RKO (cell line): ENCODE measurements at regions not wholly inside any gene's neighbourhood (a gene's known extent, or its start where the extent isn't known, plus 50 kb on each side); places are given as distances from the start of the nearest gene placed in this dataset.
A peak's percentile ranks its signal among the peaks of the same experiment; 100 is the strongest.
"Not testable (repeated sequence)": the region's sequence is repeated elsewhere in the genome, so short reads cannot be mapped to it uniquely, and the experiment has no call there.

ENCODE experiments used
- DNase-seq: peaks from one replicate; pipeline ENCODE4 v3.0.0-alpha.2; 2016; ENCODE audit warnings: low spot score

DNA sequence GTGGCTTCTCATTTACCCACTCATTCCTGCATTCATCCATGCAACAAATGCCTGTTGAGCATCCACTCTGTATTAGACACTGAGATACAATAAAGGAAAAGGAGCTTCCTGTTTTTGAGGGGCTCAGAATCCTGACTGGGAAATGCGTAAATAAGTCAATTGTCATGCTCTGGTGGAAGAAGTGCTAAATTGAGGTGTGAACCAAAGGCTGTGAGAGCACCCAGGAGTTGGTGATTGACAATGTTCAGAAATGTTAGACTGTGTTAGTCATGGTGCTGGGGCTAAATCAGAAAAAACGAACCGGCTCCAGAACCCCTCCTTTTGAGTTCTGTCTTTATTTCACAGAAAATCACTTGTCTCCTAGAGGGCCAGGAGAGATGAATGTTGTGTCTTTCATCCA, 558.6 kb upstream of the SGCD start:
- no peak for DNase-seq

DNA sequence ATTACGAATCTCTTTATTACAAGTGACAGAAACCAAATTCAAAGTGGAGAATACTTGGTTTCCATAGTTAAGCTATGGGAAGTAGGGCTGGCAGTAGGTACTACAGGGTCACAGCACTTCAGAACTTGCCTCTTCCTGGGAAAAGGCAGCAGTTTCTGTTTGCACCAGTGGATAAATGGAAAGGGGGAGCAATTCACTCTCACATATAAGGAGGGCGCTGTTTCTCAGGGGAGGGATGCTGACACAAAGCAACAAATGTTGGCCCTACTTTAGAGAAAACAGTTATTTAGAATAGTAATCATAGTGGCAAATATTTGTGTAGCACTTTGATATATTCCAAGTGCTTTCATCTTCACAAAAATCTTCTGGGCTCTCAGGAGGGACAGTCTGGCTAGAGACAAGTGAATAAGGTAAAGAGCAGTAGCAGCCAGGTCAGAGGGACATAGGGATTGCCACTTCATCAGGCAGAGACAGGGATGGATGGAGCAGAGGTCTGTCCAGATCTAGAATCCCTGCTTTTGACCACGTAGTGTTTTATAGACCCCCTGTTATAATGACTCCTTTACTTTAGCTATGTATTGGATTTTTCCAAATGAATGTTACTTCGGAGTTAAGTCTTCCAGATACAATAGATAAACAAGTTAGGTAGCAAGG, 554.8 kb upstream of the SGCD start:
- no peak for DNase-seq

DNA sequence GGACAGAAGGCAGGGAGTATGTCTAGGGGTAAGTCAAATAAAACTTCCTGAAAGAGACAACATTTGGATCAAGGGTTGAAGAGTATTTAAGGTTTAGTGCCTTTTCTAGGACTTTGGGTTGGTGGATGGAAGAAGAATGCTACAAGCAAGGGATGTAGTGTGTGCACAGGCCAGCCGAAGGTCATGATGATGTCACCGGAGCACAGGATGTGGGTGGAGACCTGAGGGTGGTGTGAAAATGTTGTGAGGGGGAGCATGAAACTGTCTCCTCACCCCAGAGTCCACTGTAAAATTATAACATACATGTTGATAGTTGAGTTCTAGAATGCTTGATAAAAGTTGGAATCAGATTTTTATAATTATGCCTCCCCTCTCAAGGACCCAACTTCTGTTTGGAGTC, 553.3 kb upstream of the SGCD start:
- no peak for DNase-seq

DNA sequence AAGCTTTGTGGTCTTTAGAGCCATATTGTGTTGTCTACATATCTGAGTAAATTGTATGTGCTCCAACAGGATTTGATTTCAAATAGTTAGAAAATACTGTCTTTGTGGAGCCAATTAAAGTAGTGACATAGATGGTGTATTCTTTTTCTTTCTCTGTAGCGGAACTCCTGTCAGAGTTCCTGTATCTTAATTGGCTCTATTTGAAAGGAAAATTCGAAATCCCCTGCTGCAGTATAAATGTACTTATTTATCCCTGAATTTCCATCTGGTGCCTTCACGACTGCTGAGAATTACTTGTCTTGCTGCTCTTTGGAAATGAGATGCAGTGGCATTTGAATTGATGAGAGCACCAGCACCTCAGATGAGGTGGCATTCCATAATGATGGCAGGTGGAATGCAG, 546.7 kb upstream of the SGCD start:
- no peak for DNase-seq

DNA sequence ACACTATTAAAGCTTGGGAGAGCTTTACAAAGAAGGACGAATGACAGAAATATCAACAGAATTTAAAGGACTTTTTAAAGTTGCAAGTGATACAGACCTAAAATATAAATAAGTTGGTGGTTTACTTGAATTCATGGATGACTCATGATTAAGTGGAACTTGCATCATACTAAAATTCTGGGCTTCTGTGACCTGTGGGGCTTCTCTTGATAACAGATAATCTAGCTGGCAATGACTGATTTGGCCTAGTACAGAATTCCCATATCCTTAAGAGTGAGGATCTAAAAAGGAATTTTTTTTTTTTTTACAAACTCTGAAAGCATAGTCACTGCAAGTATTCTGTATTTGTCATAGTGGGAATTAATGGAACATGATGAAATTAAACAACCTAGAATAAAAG, 543.7 kb upstream of the SGCD start:
- no peak for DNase-seq

DNA sequence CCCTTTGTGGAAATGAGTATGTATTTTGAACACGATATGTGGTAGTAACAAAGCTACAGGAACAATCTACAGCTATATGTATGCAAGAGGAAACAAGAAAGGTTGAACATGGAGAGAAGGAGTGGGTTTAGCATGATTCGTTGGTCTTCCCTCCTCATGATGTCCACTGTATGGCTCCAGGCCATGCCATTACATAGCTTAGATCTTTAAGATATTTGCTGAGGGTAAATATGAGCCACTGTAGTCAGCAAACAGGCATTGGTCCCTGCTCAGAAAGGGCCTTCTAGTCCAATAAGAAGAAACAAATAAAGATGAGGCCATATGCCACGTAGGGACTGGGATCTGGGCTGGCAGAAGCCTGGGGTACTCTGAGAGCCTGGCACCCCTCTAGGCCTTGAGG, 543.2 kb upstream of the SGCD start:
- no peak for DNase-seq

DNA sequence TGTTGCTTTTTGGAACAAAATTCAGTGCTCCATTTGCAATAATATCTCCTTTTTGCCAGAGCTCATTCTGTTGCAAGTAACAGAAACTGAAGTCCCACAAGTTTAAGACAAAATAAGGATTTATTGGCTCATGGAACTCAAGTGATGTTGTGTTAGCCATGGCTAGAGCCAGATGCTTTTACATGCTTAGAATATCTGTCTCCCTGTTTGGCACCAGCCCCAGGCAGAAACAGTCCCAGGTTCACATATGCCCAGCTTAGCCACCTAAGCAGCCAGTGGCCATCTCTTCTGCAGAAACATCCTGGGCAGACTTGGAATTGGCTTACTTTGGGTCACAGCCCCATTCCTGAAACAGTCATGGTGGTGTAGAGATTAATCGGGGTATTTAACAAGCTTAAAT, 540.9 kb upstream of the SGCD start:
- no peak for DNase-seq

DNA sequence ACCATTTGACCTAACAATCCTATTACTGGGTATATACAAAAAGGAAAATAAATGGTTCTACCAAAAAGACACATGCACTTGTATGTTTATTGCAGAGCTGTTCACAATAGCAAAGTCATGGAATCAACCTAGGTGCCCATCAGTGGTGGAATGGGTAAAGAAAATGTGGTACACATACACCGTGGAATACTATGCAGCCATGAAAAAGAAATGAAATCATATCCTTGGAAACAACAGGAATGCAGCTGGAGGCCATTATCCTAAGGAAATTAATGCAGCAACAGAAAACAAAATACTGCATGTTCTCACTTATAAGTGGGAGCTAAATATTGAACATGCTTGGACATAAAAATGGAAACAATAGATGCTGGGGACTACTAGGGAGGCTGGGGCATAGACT, 534.1 kb upstream of the SGCD start:
- DNase-seq, result no peak

DNA sequence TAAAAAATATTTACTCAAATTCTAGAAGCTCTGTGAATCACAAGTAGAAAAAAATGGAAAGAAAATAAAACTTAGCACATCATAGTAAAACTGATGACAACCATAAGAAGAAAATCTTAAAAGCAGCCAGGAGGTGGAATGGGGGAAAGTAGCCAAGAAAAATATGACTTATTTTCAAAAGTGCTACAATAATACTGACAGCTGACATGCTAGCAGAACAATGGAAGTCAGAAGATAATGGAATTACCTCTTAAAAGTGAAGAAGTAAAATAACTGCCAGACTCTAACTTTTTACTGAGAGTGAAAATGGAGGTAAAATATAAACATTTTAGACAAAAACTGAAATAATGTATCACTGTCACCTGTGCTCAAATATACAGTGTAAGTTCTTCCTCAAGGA, 532.2 kb upstream of the SGCD start:
- peak; percentile 26 for DNase-seq

DNA sequence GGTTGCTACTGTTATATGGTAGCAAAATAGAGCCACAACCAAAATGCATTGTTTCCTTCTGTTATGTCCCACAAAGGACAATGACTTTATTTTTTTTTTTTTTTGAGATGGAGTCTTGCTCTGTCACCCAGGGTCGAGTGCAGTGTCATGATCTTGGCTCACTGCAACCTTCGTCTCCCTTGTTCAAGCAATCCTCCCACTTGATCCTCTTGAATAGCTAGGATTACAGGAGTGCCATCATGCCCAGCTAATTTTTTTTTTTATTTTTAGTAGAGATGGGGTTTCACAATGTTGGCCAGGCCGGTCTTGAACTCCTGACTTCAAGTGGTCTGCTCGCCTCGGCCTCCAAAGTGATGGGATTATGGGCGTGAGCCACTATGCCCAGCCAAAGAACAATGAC, 527.7 kb upstream of the SGCD start:
- DNase-seq, result no peak

DNA sequence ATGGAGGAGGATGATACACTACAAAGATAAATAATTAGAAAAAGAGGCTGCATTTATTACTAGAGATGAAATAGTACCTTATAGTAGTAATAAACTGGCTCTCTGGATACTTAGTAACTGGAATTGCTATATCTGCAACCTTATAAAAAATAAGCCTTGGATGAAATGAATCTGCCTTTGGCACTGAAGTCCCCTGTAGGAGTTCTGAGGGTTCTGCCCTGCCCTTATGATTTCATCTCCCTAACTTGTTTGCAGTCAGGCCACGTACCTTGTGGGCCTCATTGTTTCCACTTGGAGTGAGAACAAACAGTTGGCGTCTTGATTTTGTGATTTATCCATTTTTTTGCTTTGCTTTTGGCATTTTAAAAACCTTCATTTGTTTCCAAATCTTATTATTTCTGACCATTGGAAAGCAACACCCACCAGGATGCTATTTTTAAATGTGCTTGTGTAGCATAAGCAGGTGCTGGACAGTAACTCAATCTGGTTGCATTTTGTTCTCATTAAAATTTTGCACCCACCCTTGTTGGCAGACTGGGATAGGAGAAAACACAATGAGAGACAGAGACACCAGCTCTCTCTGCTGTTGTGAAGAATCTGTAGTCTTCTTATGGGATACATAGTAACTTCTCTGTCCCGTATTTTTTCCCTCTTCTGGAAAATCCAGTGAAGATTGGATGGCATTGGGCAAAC, 518.9 kb upstream of the SGCD start:
- no peak for DNase-seq

DNA sequence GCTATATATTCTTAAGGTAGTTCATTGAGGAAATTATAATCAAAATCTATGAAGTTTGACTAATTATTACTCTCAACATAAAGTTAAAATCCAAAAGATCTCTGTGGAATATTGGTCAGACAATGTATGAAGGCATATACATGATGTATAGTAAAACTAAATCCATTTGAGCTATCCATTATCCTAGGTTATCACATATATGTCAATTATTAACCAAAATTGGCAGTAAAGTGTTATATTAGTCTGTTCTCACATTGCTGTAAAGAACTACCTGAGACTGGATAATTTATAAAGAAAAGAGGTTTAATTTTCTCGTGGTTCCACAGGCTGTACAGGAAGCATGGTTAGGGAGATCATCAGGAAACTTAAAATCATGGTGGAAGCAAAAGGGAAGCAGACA, 511.7 kb upstream of the SGCD start:
- DNase-seq, result no peak

DNA sequence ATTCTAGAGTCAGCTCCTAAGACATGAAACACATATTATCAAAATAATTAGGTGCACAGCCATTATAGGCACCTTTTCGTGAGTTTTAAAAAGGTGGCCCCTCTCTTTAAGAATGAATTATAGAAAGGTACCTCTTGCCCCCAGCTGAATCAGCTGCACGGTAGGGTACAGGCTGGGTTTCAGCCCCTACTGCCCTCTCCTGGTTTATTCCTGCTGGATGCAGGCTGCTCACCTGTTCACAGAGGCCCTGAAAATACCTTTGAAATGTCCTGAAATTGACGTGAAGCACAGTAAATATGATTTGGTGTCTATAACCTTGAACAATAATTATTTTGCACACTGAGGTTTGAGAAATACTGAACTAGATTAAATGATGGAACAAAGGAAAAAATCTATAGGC, 504.8 kb upstream of the SGCD start:
- no peak for DNase-seq

DNA sequence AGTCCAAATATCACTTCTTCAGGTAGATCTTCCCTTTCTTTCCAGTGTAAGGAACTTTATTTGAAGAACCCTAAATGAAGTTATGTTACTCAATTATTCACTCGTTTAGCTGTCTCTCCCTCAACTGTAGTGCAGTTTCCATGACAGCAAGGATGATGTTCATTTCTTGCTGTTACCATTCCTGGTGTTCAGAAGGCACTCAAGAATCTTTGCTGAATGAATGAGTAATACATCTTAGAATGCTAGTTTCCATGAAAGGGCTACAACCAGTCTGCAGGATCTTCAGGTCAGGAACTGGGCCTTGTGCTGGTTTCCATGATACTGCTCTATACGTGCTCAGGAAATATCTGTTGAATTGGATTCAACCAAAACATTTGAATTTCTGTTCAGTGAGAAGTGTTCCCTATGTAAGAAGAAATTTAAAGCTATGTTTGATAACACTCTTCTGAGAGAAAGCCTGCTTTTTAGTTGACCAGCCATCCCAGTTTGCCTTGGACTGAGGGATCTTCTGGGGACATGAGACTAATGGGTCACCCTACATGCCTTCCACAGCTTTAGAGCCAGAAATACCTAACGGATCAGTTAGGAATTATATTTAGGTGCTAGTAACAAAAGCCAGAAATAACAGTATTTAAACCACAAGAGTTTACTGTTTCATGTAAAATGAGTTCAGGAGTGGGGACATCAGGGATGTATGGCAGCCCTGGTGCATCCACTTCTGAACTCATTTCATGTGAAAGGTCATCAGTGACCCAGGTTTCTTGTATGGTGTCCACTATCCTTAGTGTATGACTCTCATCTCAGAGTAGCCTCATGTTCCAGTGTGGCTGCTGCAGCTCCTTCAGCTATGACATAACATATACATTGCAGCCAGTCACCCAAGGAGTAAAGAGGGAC, 500.1 kb upstream of the SGCD start:
- DNase-seq, result no peak

DNA sequence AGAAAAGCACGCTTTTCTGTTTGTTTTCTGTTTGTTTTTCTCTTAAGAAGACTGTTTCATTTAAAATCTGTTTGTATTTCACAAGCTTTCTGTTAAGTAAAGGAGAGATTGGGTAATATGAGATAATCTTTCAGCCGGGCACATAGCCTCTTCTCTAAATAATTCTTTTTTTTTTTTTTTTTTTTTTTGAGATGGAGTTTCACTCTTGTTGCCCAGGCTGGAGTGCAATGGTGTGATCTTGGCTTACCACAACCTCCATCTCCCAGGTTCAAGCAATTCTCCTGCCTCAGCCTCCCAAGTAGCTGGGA, 499.5 kb upstream of the SGCD start:
- not testable (repeated sequence) for DNase-seq

DNA sequence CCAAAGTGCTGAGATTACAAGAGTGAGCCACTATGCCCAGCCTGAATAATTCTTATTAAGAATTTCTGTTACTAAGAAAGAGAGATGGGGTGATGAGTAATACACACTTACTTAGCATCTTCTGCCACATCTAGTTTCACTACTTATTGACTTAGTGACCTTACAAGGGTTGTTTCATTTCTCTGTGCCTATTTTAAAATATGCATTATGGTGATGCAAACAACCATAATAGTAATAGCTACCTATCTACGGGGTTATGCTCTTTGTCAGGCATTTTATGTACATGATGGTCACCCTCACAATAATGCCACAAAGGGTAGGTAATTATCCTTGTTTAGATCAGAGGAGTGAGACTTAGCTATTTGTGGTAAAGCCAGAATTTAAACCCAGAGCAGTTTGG, 499.0 kb upstream of the SGCD start:
- DNase-seq, result no peak

DNA sequence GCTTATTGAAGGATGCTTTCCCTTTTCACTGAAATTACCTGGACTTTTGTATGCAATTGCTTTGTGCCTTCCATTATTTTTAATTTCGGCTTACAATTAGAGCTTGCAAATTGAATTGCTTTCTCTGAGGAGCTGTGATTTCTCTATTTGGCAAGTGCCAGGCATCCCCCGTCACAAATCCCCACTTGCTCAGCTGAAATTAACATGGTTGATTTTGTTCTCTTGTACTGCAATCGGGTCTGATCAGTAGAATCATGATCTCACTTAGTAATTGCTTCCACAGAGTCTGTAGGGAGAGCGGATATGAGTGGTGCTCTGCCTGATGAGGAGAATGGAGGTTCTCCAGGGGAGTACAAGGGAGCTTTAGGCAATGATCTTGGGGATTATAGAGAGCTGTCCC, 495.5 kb upstream of the SGCD start:
- no peak for DNase-seq

DNA sequence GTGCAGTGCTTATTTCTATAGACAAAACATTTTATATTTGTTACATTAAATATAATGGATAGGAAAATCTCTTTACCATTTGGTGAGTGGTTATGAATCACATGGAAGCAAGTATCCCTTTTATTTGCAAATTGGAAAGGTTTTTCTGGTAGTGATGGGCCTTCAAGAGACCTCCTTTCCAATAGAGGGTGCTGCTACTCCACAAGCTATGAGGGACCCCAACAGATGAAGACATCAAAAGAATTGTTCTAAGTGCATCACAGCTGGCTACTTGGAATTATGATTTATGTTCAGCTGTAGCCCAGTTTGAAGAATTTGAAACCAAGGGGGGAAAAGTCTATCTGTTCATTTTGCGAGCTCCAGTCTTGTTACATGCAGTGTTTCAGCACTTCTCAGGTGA, 493.7 kb upstream of the SGCD start:
- DNase-seq, result no peak

DNA sequence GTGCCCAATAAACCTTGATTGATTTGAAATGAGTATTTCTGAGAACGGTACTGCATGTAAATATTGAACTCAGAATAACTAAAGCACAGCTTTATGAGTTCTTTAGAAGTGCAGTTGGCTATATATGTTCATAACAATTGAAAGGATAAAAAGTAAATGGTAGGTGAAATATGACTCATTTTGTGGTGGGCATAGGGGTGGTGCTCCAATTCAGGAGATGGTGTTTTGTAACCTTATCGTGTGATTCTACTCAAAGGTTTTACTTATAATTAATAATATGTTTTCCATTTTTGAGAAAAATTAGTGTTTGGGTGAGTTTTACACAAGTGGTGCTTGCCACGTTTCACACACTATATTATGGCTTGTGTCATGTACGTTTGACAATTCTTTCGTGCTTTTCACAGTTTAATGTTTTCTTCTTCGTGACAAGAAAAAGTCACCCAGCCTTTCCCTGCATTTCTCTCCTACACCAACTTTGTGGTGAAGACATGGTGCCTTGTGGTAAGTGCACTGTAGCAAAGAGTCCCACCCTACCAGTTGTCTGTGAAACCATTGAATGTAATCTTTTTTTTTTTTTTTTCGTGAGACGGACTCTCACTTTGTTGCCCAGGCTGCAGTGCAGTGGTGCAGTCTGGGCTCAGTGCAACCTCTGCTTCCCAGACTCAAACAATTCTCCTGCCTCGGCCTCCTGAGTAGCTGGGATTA, 492.5 kb upstream of the SGCD start:
- no peak for DNase-seq

DNA sequence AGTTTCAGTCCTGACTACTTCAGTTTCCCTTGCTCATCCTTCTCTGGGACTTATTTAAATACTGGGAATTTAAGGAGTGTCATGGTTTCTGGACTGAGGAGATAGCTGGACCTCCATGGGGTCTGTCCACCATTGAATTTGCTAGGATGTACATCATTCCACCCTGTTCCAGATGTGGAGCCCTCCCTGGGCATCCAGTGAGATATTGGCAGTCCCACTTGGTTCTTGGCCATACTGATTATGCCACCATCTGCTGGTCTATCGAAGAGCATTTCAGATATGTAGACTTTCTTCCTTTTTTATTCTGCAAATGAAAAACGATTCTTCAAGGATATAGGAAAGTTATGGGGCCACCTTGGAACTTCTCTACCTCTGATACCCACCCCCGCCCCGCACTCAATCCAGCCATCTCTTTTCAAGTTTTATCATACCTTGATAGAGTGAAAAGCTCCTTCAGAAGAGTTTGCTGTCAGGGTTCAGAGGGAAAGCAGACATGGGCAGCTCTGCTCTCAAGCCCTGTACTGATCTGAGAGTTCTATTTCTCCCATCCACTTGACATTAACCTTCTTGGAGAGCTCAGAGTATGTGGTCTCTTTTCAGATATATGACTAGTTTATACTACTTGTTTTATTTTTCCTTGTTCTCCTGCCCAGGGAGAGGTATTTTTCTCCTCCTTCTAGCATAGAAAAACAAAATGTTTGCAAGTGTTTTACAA, 490.7 kb upstream of the SGCD start:
- DNase-seq, result no peak

DNA sequence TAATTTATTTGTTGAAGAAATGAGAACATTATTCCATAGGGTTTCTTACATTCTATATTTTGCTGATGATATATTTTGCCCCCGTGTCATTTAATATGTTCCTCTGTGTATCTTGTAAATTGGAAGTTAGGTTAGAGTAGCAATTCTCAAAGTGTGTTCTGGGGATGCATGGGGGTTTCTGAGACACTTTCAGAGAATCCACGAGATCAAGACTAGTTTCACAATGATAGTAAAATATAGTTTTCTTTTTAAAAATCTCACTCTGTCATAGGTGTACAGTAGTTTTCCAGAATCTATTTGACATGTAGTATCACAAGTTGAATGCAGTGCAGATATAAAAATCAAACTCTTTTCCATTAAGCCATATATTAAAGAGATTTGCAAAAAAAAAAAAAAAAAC, 488.6 kb upstream of the SGCD start:
- DNase-seq, result no peak
